Subcutaneous abdominal adipose tissue (tissue), 5 donors: ENCODE measurements at regions not wholly inside any gene's neighbourhood (a gene's known extent, or its start where the extent isn't known, plus 50 kb on each side); places are given as distances from the start of the nearest gene placed in this dataset.

Experiments used
- H3K27ac ChIP-seq: one replicate; pipeline ENCODE4 v1.7.0; 2013; ENCODE audit warnings: low read depth, mild to moderate bottlenecking, inconsistent platforms, low read length, moderate library complexity
- H3K27me3 ChIP-seq, 5 donors: one replicate each; pipeline ENCODE4 v1.7.0; 2013; ENCODE audit warnings: low read length in 5 of 5, inconsistent platforms in 1 of 5; ENCODE audit not compliant: control insufficient read depth in 5 of 5, insufficient read depth in 4 of 5
- H3K36me3 ChIP-seq, 5 donors: one replicate each; pipeline ENCODE4 v1.7.0; 2013; ENCODE audit warnings: low read length in 5 of 5; ENCODE audit not compliant: control insufficient read depth in 5 of 5, insufficient read depth in 5 of 5
- H3K4me1 ChIP-seq, 5 donors: one replicate each; pipeline ENCODE4 v1.7.0; 2013; ENCODE audit warnings: low read length in 5 of 5, mild to moderate bottlenecking in 3 of 5, moderate library complexity in 1 of 5; ENCODE audit not compliant: control insufficient read depth in 5 of 5, insufficient read depth in 5 of 5
- H3K4me3 ChIP-seq, 5 donors: one replicate each; pipeline ENCODE4 v1.7.0; 2013; ENCODE audit warnings: low read length in 5 of 5, low read depth in 1 of 5
- H3K9ac ChIP-seq, 5 donors: one replicate each; pipeline ENCODE4 v1.7.0; 2013; ENCODE audit warnings: low read length in 5 of 5, mild to moderate bottlenecking in 4 of 5, moderate library complexity in 3 of 5
- H3K9me3 ChIP-seq, 5 donors: one replicate each; pipeline ENCODE4 v1.7.0; 2013; ENCODE audit warnings: low read length in 5 of 5; ENCODE audit not compliant: control insufficient read depth in 5 of 5
- donor health status: healthy.
- donor health status: healthy.
- donor health status: healthy.
- donor health status: healthy.
- donor health status: healthy.

GRCh38 chr13:34201050-34201913 lies 383.3 kb downstream of the RFC3 start:
- Histone ChIP-seq H3K36me3 (no peaks in the 10 kb centered on the region), H3K27ac (no peak overlapping the region), H3K9me3 (peaks cover 0 to 2% (median 0%) of the 10 kb centered on the region in 5 donors), H3K4me1 (no peaks in the 10 kb centered on the region), H3K9ac (no peak overlapping the region), H3K27me3 (no peaks in the 10 kb centered on the region), H3K4me3 (no peak overlapping the region)

DNA sequence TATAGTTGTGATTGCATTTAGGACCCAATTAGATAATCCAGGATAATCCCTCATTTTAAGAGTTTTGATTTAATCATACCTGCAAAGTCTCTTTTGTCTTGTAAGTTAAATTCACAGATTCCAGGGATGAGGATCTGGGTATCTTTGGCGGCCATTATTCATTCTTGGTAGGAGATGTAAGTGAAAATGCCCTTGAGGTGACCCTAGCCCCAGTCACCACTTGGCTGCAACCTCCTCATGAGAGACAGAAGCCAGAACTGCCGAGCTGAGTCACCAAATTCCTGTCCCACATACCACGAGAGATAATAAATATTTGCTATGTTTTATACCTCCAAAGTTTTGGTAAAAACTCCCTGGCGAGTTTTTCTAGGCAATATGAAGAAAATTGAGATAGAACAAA lies 389.4 kb downstream of the RFC3 start:
- no peaks in the 10 kb centered on the region for H3K4me1 ChIP-seq
- no peak overlapping the region for H3K27ac ChIP-seq
- no peak overlapping the region for H3K9ac ChIP-seq
- peaks cover 0 to 2% (median 0%) of the 10 kb centered on the region in 5 donors for H3K9me3 ChIP-seq
- no peaks in the 10 kb centered on the region for H3K27me3 ChIP-seq
- no peak overlapping the region for H3K4me3 ChIP-seq
- no peaks in the 10 kb centered on the region for H3K36me3 ChIP-seq

DNA sequence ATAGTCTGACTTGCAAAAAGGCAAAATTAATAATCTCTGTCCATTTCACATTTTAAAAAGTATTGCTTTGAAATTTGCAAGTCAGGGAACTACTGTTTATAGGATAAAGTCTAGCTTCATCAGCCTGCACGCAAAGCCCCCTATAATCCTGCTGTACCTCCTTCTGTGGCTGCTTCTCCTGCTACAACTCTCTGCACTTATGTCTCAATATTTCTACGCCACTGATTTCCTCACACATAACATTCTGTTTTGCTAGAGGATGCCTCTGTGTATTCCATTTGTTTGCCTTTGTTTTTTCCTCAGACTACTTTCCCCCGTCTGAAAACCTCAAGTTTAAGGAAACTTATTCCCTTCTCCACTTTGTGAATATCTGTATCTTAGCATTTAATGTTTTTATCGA lies 389.9 kb downstream of the RFC3 start:
- Histone ChIP-seq H3K4me1 (no peaks in the 10 kb centered on the region), H3K27me3 (no peaks in the 10 kb centered on the region), H3K27ac (no peak overlapping the region), H3K9me3 (peaks cover 0 to 2% (median 0%) of the 10 kb centered on the region in 5 donors), H3K36me3 (no peaks in the 10 kb centered on the region), H3K9ac (no peak overlapping the region), H3K4me3 (no peak overlapping the region)

GRCh38 chr13:34208336-34208735 lies 390.4 kb downstream of the RFC3 start:
- Histone ChIP-seq H3K4me3 (no peak overlapping the region), H3K4me1 (no peaks in the 10 kb centered on the region), H3K9ac (no peak overlapping the region), H3K9me3 (peaks cover 0 to 2% (median 0%) of the 10 kb centered on the region in 5 donors), H3K36me3 (no peaks in the 10 kb centered on the region), H3K27me3 (no peaks in the 10 kb centered on the region), H3K27ac (no peak overlapping the region)

GRCh38 chr13:34210341-34210740 lies 392.4 kb downstream of the RFC3 start:
- no peaks in the 10 kb centered on the region for H3K4me1 ChIP-seq
- no peaks in the 10 kb centered on the region for H3K27me3 ChIP-seq
- peaks cover 0 to 2% (median 0%) of the 10 kb centered on the region in 5 donors for H3K9me3 ChIP-seq
- no peak overlapping the region for H3K27ac ChIP-seq
- H3K36me3 ChIP-seq = no peaks in the 10 kb centered on the region
- no peak overlapping the region for H3K9ac ChIP-seq
- no peak overlapping the region for H3K4me3 ChIP-seq

GRCh38 chr13:34214686-34215085 lies 396.7 kb downstream of the RFC3 start:
- Histone ChIP-seq H3K27me3 (no peaks in the 10 kb centered on the region), H3K9ac (no peak overlapping the region), H3K36me3 (no peaks in the 10 kb centered on the region), H3K4me3 (no peak overlapping the region), H3K27ac (no peak overlapping the region), H3K4me1 (no peaks in the 10 kb centered on the region), H3K9me3 (no peaks in the 10 kb centered on the region)

GRCh38 chr13:34216256-34216655 lies 398.3 kb downstream of the RFC3 start:
- Histone ChIP-seq H3K9me3 (no peaks in the 10 kb centered on the region), H3K36me3 (no peaks in the 10 kb centered on the region), H3K4me1 (no peaks in the 10 kb centered on the region), H3K4me3 (no peak overlapping the region), H3K27ac (no peak overlapping the region), H3K27me3 (no peaks in the 10 kb centered on the region), H3K9ac (no peak overlapping the region)

GRCh38 chr13:34217343-34218025 lies 399.5 kb downstream of the RFC3 start:
- Histone ChIP-seq H3K27me3 (no peaks in the 10 kb centered on the region), H3K4me1 (no peaks in the 10 kb centered on the region), H3K9me3 (no peaks in the 10 kb centered on the region), H3K36me3 (no peaks in the 10 kb centered on the region), H3K4me3 (no peak overlapping the region), H3K27ac (no peak overlapping the region), H3K9ac (no peak overlapping the region)

DNA sequence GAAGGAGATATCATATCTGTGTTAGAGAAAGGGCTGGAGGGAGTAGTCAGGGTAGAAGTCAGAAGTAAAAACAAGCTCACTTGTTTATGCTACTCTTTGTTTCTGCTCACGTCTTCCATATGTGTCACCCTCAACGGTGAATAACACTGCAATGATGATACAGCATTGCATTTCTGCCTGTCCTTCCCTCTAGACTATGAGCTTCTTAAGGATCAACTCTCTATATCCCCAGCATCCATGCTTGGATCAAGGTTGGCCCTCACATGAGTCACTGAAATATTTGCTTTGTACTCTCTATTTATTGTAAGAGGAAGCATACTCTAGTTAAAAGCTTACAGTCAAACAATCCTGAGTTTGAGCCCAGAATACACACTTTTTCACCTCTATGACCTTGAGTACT lies 406.0 kb downstream of the RFC3 start:
- no peak overlapping the region for H3K4me3 ChIP-seq
- H3K27ac ChIP-seq = no peak overlapping the region
- peaks cover 0 to 6% (median 0%) of the 10 kb centered on the region in 5 donors for H3K9me3 ChIP-seq
- no peaks in the 10 kb centered on the region for H3K36me3 ChIP-seq
- H3K4me1 ChIP-seq = no peaks in the 10 kb centered on the region
- no peak overlapping the region for H3K9ac ChIP-seq
- no peaks in the 10 kb centered on the region for H3K27me3 ChIP-seq

DNA sequence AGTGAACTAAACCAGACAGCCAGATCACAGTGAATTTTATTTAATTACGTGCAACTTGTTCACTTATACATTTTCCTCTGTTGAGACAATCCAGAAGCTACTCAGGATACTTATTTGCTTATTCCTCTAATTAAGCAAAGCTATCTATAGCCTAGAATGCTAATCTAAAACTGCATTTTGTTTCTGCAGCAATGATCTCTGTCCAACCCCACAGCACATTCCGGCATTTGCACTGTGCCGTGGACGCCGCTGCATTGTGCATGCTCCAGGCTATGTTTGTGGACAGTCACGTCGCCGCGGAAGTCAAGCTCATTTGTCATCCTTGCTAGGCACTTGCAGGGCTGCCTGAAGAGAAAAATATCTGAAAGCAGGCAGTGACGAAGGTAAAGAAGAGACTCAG lies 406.9 kb downstream of the RFC3 start:
- Histone ChIP-seq H3K27me3 (no peaks in the 10 kb centered on the region), H3K27ac (no peak overlapping the region), H3K4me1 (no peaks in the 10 kb centered on the region), H3K9ac (no peak overlapping the region), H3K9me3 (peaks cover 0 to 6% (median 0%) of the 10 kb centered on the region in 5 donors), H3K4me3 (no peak overlapping the region), H3K36me3 (no peaks in the 10 kb centered on the region)
